Inflammatory macrophage treated with lipopolysaccharide for 4 hours (primary cell): ENCODE measurements at regions not wholly inside any gene's neighbourhood (a gene's known extent, or its start where the extent isn't known, plus 50 kb on each side); places are given as distances from the start of the nearest gene placed in this dataset.

Experiments used
- DNase-seq: peaks from one replicate; pipeline ENCODE4 v3.0.0-alpha.2; 2020

GRCh38 chr15:77818484-77819047, 185.9 kb upstream of the LINGO1 start:
- no peak for DNase-seq

DNA sequence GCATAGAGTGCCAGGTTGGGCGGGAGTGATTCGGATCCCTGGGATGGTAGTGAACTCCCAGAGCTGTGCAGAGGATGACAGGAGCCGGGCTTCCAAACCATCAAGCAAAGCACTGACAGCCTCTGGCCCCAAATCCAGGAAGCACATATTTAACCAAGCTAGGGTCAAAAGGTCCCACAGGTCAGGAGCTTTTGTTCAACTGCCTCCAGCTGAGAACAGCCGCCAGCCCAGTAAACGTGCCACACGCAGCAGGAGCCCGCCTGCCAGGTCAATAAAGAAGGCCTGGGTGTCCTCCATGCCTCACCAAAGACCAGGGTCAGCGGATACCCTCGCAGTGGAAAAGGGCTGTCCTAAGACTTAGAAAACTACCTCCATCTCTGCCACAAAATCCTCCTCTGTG, 184.7 kb upstream of the LINGO1 start:
- no peak for DNase-seq

- no peak for DNase-seq
Observed at GRCh38 chr15:77816983-77817382, 184.3 kb upstream of the LINGO1 start.

DNA sequence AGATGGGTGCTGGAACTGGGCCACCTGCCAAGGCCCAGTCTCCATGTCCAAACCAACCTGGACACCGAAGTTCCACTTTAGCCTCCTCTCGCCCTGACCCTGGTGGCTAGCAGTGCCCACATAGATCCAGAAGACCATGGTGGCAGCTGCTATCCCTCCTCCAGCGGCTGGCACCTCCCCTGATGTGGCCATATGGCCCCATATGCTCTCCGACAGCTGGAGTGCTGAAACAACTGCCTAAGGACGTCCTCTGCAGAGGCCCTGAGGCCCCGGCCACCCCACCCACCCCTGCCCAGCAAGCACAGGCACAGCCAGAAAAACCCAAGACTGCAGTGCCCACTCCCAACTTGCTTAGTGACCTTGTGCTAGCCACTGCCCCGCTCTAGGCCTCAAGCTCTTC, 182.3 kb upstream of the LINGO1 start:
- DNase-seq, result no peak

- DNase-seq, result no peak
Observed at GRCh38 chr15:77812664-77813063, 180.0 kb upstream of the LINGO1 start.

DNA sequence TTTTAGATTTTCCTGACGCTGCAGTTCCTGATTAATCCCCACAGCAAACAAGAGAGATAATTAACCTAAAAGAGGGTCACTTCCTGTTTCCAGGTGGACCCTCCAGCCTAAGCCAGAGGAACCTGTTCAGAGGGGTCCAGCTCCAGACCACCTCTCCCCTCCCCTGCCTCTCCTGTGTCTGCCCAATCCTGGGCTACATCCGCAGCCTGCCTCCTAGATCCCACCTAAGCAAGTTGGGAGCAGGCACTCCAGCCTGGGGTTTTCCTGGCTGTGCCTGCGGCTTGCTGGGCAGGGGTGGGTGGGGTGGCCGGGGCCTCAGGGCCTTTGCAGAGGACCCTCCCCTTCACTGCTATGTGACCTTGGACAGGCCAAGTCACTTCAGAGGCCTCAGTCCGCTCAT, 178.6 kb upstream of the LINGO1 start:
- DNase-seq, result no peak

DNA sequence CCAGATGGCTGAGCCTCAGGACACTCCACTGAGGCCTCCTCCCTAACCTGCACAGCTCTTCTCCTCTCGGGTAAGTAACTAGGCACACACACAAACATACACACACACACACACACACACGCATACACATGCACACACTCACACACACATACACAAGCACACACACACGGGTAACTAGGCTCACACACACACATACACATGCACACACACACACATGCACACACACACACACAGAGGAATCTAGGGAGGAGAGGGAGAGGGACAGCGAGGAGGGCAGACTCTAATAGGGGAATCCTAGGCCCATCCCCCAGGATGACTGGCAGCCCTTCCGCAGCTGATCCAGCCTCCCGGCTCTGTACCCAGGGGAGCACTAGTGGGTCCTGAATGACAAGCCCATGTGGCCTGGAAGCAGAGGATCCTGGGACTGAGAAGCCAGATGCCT, 177.4 kb upstream of the LINGO1 start:
- no peak for DNase-seq

- DNase-seq, result no peak
Observed at GRCh38 chr15:77808581-77809177, 176.0 kb upstream of the LINGO1 start.

DNA sequence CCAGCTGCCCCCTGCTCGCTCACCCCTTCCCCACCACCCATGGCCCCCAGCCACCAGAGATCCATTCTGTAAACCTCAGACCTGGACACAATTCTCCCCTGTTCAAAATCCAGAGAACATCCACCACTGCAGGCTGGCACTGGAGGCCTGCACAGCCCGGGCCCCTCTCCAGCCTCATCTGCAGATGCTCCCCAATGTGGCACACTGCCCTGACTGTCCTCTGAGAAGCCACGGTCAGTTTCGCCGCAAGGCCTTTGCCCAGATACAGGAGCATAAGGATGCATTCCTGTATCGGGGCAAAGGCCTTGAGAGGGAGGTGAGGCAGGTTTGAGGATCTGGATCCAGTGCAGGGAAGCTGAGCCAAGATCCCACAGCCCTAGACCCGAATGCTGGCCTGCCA, 175.4 kb upstream of the LINGO1 start:
- no peak for DNase-seq

DNA sequence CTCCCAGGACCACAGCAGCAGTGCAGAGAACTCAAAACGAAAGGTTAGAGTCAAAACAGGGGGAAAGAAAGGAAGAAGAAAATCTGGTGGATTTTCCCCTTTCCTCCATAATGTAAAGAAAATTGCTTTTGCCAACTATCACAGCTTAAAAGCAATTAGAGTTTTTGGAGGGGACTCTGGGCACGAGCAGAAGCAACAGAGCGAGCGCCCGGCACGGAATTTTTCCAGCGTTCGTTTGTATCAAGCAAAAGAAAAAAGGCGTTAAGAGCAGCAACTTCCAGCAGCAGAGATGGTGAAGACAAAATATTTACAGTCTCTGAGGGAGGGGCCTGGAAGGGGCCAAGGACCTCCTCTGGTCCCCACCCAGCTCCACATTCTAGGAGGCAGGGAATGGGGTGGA, 174.9 kb upstream of the LINGO1 start:
- no peak for DNase-seq

GRCh38 chr15:77807115-77807514, 174.4 kb upstream of the LINGO1 start:
- DNase-seq, result no peak

DNA sequence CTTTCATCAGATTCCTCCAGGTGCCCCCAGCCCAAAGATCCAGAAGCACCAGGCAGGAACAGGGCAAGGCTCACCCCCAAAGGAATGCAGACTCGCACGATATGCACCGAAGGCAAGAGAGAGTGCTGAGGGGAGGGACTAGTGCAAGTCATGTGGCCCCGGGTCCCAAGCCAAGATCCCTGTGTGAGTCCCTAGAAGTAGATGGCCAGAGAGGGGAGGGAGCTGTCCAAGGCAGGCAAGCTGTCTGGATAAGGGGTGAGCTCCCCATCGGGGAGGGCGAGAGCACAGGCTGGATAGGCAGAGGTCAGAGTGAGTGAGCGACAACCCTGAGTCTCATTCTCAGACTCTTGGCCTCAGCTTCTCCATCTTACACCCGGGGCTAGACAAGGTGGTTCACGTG, 171.5 kb upstream of the LINGO1 start:
- DNase-seq, result no peak

- no peak for DNase-seq
Observed at GRCh38 chr15:77803487-77803886, 170.8 kb upstream of the LINGO1 start.

GRCh38 chr15:77800305-77800704, 167.6 kb upstream of the LINGO1 start:
- no peak for DNase-seq

GRCh38 chr15:77798847-77799246, 166.1 kb upstream of the LINGO1 start:
- DNase-seq, result no peak

GRCh38 chr15:77798151-77798835, 165.6 kb upstream of the LINGO1 start:
- DNase-seq, result no peak

- no peak for DNase-seq
Observed at GRCh38 chr15:77797270-77797669, 164.6 kb upstream of the LINGO1 start.

- DNase-seq, result no peak
Observed at GRCh38 chr15:77796046-77796729, 163.5 kb upstream of the LINGO1 start.

GRCh38 chr15:77795446-77795845, 162.7 kb upstream of the LINGO1 start:
- DNase-seq, result no peak

- DNase-seq, result no peak
Observed at GRCh38 chr15:77791941-77792340, 159.2 kb upstream of the LINGO1 start.

DNA sequence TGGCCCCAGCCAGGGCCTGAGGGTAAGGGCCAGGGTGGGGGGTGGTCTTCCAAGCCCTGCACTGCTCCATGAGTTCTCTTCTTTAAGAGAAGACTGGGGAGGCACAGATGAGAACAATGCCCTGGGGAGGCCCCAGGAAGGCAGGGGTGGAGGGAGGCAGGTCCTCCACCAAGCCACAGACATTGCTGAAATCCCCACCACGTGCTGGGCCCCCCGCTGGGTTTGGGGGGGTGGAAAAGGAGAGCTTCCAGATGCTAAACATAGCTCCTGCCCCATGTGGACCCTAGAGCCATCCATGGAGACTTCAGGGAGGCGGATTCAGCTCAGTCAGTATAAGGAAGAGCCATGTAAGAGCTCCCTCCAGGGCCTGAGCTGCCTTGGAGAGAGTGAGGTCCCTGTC, 157.8 kb upstream of the LINGO1 start:
- no peak for DNase-seq

- DNase-seq, result no peak
Observed at GRCh38 chr15:77786956-77787355, 154.2 kb upstream of the LINGO1 start.

- no peak for DNase-seq
Observed at GRCh38 chr15:77786181-77786890, 153.6 kb upstream of the LINGO1 start.
